CD4-positive, alpha-beta T cell treated with Interleukin-15 for 1 hour (primary cell): ENCODE measurements at regions not wholly inside any gene's neighbourhood (a gene's known extent, or its start where the extent isn't known, plus 50 kb on each side); places are given as distances from the start of the nearest gene placed in this dataset.
"Not testable (repeated sequence)": the region's sequence is repeated elsewhere in the genome, so short reads cannot be mapped to it uniquely, and the experiment has no call there.

Source experiments
- DNase-seq: peaks from one replicate; pipeline ENCODE4 v3.0.0-alpha.2; 2020

DNA sequence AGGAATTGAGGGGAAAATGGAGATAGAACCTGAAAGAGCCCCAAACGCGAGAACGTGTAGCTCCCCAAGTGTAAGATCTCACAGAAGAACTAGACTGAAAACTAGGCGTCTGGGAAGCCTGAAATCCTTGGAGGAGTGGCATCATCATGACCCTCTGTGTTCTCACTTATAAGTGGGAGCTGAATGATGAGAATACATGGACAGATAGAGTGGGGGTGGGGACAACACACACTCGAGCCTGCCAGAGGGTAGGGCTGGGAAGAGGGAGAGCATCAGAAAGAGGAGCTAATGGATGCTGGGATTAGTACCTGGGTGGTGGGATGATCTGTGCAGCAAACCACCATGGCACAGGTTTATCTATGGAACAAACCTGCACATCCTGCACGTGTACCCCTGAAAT lies 258.7 kb upstream of the NOTCH2NLA start:
- not testable (repeated sequence) for DNase-seq

DNA sequence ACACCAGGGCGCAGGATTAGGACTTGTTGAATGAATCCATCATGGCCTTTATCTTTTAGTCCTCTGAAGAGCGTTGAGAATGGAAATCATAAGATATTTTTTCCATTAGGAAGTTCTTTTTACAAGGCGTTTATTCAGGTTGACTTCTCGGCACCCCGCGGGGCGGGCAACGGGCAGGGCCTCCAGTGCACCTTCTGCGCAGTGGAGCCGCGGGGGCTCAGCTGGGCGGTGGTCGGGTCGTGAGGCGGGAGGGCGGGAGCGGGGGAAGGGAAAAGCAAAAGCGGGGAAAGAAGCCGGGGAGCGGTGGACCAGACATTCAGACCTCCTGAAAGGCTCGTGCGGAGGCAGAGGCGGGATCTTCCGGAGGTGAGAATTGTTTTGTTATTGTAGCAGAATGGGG lies 258.3 kb upstream of the NOTCH2NLA start:
- not testable (repeated sequence) for DNase-seq

DNA sequence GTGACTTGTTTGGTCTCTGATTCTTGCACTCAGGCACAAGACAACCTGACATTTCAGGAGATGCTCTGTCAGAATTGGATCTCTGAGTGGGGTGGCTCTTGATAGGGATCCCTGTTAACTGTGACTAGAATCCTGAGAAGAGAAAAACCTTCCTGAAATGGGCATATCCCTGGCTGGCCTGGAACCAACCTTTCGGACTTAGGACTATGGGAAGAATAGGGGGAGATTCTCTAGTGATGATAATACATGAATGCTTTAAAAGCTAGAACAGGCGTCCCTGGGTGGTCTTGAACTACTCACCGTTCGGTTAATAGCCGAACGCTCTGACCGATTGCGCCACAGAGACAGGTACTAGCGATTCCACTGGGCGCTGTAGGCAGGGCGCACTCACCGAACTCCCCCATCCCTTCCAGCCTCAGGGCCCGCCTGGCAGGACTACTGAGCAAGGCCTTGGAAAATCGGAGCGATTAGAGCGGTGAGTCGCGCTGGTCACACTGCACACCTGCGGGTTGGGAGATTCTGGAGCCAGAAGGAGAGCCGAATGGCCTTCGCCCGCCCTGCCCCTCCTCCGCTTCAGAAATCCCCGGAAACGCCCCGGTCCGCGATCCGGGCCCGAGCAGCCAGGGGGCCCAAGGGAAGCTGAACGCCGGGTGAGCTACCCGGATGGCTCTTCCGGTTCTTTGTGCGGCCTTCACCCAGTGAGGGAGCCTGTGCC lies 257.6 kb upstream of the NOTCH2NLA start:
- DNase-seq: not testable (repeated sequence)

DNA sequence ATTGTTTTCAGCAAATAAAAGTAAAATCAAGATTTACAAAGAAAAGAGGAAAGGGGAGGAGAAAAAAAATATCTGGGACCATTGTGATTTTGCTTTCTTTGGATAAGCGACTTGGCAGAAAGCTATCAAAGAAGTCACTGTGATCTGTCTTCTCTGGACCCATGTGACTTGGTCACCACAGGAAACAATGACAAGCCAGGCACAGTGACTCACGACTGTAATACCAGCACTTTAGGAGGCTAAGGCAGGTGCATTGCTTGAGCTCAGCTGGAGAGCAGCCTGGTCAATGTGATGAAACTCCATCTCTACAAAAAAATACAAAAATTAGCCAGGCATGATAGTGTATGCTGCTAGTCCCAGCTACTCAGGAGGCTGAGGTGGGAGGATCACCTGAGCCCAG lies 255.4 kb upstream of the NOTCH2NLA start:
- not testable (repeated sequence) for DNase-seq

DNA sequence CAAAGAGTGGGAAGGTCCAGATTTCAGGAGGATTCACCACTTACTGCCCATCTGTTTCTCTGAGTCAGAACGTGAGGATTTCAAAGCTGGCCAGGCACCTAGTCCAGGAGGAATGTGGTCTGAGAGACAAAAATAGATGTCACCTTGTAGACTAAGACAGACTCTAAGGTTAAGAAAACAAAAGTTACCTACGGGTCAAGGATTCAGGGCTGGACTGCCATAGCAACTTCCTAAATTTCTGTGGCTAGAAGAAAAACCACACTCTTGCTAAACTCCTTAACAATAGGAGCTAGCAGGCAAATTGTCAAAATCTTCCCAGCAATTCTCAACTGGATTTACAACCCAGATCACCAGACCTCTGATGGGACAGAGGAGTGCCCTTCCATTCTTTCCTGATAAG lies 250.4 kb upstream of the NOTCH2NLA start:
- DNase-seq: not testable (repeated sequence)

DNA sequence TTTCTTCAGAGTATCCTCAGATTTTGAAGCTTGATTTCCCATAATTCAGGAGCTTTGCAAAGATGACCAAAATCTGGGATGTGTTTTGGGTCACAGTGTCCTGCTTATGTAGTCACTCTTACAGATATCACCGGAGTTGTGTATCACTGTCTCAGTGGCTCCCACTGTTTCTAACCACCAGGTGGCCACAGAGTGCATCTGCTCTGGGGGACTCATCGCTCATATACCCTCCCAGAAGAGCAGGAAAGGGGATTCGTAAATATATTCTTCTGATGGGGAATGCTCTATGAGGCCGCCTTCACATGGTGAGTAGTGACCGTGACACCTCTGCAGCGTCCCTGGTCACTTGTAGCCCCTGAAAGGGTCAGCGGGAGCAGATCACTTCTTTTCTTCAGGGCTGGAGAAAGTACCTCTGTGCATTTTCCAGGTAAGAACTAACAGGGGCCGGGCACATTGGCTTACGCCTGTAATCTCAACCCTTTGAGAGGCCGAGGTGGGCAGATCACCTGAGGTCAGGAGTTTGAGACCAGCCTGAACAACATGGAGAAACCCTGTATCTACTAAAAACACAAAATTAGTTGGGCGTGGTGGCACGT lies 249.4 kb upstream of the NOTCH2NLA start:
- DNase-seq: peak; percentile 22

DNA sequence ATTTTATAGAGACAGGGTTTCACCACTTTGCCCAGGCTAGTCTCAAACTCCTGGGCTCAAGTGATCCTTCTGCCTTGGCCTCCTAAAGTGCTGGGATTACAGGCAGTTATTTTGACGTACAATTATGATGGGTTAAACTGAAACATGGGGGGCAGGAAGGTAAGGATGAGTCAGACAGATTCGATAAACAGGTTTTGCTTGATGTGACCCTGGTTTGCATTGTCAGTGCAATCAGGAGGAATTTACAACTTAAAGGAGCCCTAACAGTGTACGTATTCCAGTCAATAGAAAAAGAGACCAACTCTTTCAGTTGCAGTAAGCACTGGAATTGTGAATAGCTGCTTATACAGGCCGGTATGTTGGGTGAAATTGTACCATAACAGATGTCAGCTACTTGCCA lies 246.3 kb upstream of the NOTCH2NLA start:
- not testable (repeated sequence) for DNase-seq

DNA sequence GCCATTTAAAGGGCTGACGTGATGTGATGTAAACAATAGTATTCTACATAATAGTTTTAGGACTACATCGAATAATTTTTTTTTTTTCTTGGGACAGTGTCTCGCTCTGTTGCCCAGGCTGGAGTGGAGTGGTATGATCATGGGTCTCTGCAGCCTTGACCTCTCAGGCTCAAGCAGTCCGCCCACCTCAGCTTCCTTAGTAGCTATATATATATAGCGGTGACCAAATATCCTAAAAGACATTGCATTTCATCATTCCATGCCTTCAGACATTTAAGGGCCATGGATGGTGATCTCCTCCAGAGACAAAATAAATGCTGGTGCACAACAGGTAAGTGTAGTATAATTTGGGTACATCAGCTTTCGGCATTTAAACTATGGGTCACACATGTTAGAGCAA lies 245.4 kb upstream of the NOTCH2NLA start:
- DNase-seq: not testable (repeated sequence)

DNA sequence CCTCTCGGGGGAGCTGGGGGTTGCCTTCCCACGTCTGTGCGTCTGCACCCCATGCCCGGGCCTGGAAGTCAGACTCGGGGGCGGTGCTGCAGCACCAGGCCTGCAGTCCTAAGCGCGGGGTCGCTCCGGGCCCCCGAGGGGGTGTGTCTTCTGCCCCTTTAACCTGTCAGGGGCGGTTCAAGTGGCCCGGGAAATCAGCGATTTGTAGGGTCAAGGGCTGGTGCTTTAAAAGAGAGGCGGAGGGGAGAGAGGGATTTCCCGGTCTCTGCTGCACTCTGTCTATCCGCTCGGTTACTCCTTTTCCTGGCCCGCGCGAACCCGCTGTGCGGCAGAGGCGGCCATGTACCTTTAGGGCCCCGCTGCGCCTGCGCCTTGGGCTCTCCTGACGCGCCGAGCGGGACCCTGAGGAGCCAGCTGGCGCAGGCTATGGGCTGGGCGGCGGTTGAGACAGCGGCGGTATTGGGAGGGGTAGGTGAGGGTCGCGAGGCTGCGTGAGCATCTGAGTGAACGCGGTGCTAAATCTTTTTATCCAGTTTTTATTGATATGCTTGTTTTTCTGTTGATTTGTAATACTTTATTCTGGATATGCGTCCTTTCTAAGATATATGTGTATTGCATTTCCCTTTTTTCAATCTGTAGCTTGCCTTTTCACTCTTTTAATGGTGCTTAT lies 243.5 kb upstream of the NOTCH2NLA start:
- peak; percentile 77 for DNase-seq

DNA sequence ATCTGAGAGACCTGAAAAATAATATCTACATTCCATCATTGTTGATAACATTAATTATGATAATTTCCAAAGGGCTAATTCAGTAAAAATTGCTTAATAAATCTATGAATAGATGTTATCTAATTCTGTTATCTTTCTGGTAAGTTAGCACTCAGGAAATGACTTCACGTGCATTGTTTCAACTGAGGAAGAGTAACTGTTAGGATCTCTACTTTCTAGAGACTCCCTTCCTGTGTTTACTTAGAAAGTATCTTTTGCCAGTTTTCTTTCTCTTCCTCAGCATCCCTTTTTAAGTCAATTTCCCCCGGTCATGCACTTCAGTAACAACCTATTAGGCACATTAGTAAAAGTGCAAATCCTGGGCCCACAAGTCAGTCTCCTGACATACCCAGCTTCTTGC lies 231.1 kb upstream of the NOTCH2NLA start:
- DNase-seq: not testable (repeated sequence)

DNA sequence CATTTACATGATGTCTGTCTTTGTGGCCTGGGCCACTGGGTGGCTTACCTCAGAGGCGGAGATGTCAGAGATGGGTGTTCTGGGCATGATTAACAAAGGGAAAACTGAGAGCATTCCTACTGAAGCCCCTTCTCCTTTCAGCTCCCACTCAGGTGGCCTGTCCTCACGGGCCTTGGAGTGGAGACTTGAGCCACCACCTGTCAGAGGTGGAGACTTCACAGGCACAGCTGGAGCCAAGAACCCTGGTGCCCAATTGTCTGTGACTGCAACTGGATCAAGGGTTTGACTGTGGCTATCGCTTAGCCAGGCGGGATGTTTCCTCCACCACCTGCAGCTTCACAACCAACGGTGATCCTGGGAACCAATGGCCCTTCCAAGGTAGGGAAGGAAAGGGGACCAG lies 230.5 kb upstream of the NOTCH2NLA start:
- not testable (repeated sequence) for DNase-seq

DNA sequence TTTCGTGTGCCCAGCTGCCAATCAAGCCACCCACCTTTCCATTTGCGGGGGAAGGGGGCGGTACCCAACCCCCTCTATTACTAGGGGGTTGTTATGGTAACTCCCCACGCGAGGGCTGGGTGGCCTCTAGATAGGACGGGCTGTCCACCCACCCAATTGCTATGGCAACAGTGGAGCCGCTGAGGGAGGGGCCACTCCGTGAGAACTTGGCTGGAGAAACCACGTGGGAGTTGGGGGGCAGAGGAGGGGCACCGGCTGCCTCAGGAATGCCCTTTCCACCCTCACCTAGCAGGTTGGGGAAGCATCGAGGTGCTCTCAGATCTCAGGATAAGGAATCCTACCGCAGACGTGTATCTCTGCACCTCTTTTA lies 220.0 kb upstream of the NOTCH2NLA start:
- DNase-seq: not testable (repeated sequence)

DNA sequence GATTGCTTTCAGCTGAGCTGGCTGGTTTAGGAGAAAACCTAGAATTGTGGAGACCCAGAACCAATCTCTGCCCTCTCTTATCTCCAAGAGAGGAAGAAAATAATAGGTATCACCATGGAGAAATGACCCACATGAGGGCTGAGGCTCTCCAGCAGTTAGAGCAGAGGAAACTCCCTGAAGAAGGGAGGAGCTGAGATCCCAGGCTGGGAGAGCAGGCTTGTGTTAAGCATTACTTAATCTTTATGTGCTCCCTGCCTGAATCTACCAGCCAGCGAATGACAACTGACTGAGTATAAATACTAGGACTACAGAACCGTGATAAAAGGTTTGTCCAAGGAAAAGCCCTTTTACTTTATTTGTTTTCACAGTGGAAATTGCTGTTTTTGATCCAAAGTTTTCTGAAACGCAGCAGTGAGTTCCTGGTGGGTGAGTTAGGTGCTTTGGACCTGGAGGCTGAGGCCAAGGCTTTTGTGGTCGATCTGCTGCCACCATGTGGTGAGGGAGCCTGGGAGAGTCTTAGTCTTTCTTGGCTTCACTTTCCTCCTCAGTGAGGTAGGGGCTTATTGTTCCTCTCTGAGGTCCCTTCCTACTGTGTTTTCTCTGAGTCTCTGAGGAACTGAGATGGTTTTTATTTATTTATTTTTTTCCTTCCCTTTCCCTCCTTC lies 219.5 kb upstream of the NOTCH2NLA start:
- peak; percentile 39 for DNase-seq

DNA sequence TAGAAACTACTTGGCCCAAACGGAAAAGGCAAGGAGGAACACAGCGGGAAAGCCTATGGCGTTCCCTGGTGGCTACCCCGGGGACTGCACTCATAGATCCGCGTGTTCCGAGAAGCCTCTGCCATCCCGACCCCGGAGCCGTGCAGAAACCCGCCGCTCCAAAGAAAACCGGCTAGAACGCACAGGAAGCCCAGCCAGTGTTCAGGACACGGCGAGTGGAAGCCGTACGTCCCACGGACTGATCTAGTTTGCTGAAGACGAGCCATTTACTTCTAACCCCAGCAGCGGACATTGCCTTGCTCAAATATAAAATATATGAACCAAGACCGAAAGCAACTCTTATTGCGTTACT lies 215.0 kb upstream of the NOTCH2NLA start:
- DNase-seq: peak; percentile 25

DNA sequence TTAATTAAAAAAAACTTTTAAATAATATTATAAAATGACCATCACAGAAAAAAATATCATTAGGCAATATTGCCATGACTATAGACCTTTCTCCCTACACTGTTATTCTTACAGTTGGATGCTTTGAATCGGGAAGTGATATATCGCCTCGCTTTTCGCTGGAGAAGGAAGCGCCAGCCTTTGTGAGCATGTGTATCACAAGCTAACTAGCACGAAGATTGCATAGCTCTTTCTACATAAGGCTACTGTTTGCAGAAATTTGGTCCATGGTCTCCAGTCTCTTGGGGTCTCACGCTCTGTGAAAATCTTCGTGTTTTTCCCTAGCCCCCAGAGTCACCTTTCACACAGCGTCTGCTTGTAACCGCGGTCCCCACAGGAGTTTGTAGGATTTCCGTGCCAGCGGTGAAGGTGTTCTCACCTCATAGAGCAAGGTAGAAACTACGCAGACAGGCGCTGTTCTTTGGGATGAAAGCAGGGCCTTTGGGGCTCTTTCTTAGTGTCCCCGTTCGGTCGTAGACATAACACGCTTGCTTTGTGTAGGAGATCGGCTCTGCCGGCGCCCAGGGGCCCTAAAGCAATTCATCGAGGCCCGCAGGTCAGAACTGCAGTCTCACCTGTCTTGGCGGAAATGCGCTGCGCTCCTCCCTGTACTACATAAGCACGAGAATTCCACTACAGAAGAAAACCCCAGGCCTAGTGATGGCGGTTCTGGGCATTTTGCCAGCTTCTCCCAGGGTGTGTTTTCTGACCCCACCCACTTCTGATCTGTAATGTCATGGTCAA lies 214.5 kb upstream of the NOTCH2NLA start:
- DNase-seq: not testable (repeated sequence)

DNA sequence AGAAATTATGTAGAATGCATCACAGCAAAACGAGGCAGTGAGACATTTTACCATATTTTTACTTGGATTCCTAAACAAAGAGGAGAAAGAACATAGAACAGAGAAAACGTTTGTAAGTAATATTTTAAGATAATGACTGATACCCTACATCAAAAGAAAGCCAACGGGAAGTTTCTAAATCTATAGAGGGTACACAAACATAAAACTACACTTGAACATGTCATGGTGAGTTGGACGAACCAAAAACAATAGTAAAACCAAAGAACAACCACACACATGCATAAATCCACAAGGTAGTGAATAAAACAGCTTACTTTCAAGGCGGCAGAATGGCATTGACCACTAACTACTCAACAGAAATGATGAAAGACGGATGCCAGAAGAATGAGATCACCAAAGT lies 209.7 kb upstream of the NOTCH2NLA start:
- not testable (repeated sequence) for DNase-seq

DNA sequence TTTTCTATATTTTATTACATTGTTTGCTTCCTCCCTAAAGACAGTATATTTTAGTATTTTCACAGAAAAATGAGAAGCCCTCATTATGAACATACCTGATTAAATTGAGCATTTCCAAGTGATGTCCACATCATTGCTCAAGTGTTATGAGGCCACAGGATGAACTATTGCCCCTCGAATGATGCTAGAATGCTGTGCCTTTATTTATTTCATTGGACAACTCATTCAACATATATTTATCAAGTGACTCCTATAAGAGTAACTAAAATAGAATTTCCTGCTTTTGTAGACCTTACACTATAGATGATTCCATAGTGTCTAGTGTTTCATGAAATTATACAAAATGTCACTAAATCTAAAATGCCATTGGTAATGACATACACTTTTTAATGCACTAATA lies 187.8 kb upstream of the NOTCH2NLA start:
- not testable (repeated sequence) for DNase-seq

DNA sequence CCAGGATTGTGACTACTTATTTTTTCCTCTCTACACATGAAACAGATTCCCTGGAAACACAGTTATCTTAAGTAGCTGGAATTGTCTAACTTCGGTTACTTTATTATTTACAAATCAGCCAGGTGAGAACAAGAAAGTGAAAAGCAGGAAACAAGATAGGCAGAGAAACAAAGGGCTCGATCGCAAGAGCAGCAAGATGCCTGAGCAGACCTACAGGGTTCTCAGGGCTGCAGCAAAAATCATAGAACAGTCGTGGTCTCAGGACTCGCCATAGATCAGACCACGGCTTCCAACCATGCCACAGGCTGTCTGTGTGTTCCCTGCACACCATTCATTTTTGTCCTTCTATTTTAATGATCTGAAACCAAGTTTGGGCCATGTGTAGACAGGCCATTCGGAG lies 186.2 kb upstream of the NOTCH2NLA start:
- DNase-seq: not testable (repeated sequence)

DNA sequence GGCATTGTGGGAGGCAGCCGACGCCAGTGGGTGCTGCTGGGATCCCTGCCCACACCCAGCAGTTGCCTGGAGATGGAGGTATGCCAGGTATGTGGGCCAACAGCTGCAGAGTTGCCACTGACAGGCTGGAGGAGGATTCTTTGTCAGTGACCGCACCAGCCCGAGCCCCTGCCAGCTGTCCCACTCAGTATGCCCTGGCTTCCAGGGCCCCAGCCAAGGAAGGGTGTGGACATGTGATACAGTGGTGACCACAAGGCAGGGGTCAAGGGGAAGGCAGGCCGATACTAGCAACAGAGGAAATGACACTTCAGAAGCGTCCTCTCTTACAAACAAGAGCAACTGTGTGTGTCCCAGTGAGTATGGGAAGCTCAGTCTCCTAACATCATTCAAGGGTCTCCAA lies 185.1 kb upstream of the NOTCH2NLA start:
- peak; percentile 34 for DNase-seq

DNA sequence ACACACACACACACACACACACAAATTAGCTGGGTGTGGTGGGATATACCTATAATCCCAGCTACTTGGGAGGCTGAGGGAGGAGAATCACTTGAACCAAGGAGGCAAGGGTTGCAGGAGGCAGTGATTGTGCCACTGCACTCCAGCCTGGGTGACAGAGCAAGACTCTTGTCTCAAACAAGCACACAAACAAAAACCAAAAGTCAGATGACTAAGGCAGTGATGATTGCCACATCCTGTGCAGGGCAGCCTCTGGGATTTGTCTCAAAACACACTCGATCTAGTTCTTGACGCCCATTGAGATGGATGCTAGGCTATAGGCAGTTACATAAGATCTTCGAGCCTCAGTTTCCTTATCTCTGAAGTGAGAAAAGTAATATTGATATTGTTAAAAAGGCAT lies 183.1 kb upstream of the NOTCH2NLA start:
- peak; percentile 56 for DNase-seq

DNA sequence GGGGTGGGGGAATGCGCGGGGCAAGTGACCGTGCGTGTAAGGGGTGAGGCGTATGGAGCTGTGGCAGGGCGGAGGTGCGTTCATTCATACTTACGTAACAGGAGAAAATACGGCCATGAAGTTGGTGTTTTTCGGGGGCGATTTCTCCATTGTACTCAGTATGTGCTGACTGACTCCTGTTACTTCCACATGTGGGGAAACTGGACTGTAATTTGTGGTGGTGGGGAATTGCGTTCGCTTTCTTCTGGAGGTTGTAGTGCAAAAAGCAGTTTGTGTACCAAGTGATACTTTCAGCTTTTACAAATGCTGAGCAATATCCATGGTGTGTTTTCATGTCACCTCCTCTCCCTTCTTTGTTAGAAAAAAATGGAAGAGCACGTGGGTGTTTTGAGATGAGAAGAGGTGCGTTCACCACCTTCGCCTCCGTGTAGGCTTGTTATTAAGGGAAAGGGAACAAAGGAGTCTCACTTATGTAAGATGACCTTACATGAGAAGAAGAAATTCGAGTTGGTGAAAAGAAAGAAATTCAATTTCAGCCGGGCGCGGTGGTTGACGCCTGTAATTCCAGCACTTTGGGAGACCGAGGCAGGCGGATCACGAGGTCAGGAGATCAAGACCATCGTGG lies 181.1 kb upstream of the NOTCH2NLA start:
- peak; percentile 52 for DNase-seq

DNA sequence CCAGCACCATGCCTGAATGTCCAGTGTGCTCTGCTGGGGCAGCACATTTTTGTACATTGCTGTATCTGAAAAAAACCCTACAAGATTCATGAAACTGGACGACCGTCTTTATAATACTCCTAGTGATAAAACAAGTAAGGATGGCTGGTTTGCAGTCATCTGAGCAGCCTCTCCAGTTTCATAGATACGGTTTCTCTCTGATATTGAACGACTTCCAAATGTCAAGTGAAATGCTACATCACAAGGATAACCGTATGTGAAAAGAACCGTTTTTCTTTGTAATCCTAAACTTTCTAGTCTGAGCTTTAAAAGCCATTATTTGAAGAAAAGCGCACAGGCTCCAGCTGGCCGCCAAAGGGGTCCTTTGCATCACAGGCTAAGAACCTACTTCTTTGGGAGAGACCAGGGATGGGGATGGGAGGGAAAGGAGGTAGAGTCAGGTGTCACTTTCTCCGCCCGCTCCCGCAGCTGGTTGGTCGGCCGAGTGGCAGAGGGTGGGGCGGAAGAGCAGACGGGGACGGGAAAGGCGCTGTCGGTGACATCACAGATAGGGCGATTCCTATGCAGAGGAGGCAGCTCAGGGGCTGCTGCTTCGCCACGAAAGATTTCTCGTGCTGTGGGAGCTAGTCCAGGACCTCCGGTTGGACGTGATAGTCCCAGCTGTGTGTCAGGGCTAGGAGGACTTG lies 180.4 kb upstream of the NOTCH2NLA start:
- peak; percentile 43 for DNase-seq
